Fibroblast of peridontal ligament (primary cell): ENCODE measurements at regions not wholly inside any gene's neighbourhood (a gene's known extent, or its start where the extent isn't known, plus 50 kb on each side); places are given as distances from the start of the nearest gene placed in this dataset.

Experiments
- DNase-seq: peaks from one replicate; pipeline ENCODE4 v3.0.0-alpha.2; 2010; ENCODE audit errors: extremely low read depth

- no peak for DNase-seq
Measured at GRCh38 chr14:65250162-65250495, 147.8 kb upstream of the MAX start.

GRCh38 chr14:65251213-65251612 lies 148.9 kb upstream of the MAX start:
- DNase-seq, result peak; percentile 99

GRCh38 chr14:65252482-65253255 lies 150.4 kb upstream of the MAX start:
- DNase-seq, result no peak

GRCh38 chr14:65255029-65255545 lies 152.8 kb upstream of the MAX start:
- peak; percentile 68 for DNase-seq

- DNase-seq, result no peak
Measured at GRCh38 chr14:65255583-65256461, 153.5 kb upstream of the MAX start.

- no peak for DNase-seq
Measured at GRCh38 chr14:65256714-65257113, 154.4 kb upstream of the MAX start.

- no peak for DNase-seq
Measured at GRCh38 chr14:65257425-65257824, 155.1 kb upstream of the FUT8 start.

GRCh38 chr14:65258391-65258790 lies 154.1 kb upstream of the FUT8 start:
- DNase-seq, result peak; percentile 72

GRCh38 chr14:65259000-65259399 lies 153.5 kb upstream of the FUT8 start:
- DNase-seq, result no peak

- DNase-seq, result peak; percentile 93
Measured at GRCh38 chr14:65260786-65261185, 151.7 kb upstream of the FUT8 start.

DNA sequence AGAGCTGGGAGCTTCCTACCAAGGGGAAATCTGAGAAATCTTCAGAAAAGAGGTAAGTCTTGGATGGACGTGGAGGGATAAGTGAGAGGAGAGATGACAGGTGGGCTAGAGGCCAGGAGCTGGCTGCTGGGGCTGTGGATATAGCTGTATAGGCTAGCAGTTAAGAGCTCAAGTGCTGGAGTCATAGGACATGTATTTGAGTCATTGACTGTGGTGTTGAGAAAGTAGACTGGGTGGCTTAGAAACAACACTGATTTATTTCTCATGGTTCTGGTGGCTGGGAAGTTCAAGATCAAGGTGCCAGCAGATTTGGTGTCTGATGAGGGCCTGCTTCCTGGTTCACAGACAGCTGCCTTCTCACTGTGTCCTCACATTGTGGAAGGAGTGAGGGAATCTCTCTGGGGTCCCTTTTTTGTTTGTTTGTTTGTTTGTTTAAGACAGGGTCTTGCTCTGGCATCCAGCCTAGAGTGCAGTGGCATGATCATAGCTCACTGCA lies 151.1 kb upstream of the FUT8 start:
- DNase-seq, result no peak

DNA sequence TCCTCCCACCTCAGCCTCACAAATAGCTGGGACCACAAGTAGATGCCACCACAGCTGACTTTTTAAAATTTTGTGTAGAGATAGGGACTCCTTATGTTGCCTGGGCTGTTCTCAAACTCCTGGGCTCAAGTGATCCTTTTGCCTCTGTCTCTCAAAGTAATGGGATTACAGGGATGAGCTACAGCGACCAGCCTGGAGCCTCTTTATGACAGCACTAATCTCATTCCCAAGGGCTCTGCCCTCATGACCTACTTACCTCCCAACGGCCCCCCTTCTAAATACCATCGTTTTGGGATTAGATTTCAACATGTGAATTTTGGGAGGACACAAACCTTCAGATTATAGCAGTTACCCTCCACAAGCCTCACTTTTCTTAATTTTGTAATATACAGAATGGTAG lies 150.6 kb upstream of the FUT8 start:
- no peak for DNase-seq

GRCh38 chr14:65263177-65263788 lies 149.2 kb upstream of the FUT8 start:
- peak; percentile 19 for DNase-seq

DNA sequence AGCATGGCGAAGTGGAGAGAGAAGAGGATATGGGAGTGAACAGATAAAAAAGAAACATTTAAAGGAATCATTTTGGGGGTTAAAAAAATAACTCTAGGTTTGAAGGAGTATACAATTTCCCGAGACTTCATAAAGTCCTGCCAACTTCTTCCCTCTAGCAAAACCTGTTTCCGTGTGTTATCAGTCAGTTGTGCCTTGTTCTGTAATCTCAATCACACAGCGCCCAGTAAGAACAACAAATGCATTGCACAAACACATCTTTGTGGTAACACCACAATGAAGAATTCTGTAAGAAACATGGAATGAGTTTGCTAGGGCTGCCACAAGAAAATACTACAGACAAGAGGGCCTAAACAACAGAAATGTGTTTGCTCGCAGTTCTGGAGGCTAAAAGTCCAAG lies 144.7 kb upstream of the FUT8 start:
- peak; percentile 27 for DNase-seq

- DNase-seq, result no peak
Measured at GRCh38 chr14:65268594-65268993, 143.9 kb upstream of the FUT8 start.

DNA sequence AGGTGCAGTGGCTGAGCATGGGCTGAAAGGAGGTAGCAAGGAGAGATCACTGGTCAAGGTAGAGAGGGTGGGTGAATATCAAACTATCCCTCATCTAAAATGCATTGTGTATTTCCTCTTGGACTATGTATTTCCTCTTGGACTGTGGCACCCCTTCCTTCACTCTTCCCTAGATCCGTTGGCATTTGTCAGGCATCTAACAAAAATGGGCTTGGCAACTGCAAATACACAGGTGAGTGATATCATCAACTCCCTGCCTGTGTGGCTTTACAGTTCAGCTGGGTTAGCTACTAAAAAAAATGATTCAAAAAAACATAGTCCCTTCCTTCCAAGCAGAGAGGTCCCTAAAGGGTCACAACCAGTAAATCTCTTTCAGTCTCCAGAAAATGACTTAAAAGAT lies 142.8 kb upstream of the FUT8 start:
- DNase-seq, result no peak

GRCh38 chr14:65277027-65277426 lies 135.5 kb upstream of the FUT8 start:
- peak; percentile 60 for DNase-seq

DNA sequence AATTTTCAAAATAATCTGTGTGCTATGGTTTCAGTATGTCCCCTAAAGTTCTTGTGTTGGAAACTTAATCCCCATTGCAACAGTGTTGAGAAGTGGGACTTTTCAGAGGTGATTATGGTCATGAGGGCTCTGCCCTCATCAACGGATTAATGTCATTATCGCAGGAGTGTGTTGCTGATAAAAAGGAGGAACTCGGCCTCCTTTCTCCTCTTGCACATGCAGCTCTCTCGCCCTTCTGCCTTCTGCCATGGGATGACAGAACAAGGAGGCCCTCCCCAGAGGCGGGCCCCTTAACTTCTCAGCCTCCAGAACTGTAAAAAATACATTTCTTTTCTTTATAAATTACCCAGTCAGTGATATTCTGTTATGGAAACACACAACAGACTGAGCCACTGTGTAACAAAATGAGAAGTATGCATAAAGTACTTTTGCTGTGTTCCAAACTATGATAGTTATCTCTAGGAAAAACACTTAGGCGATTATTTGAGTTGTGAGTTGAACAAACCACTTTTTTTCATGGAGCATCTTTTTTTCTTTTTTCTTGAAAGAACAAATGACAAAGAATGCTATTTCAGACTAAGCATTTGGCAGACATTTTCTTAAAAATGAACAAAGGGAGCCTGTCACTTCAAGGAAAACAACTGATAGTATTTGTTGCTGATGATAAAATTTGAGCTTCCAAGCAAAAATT lies 134.8 kb upstream of the FUT8 start:
- no peak for DNase-seq

DNA sequence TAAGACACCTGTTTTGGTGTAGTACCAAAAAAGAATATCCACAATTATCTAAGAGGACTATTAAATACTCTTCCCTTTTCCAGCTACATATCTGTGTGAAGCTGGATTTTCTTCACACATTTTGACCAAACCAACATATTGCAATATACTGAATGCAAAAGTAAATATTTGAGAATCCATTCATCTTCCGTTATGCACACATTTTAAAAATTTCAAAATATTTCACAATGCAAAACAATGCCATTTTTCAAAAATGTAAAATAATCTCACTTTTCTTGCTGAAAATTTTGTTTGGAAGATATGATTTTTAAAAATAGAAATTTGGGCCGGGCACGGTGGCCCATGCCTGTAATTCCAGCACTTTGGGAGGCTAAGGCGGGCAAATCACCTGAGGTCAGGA lies 133.9 kb upstream of the FUT8 start:
- DNase-seq, result no peak

DNA sequence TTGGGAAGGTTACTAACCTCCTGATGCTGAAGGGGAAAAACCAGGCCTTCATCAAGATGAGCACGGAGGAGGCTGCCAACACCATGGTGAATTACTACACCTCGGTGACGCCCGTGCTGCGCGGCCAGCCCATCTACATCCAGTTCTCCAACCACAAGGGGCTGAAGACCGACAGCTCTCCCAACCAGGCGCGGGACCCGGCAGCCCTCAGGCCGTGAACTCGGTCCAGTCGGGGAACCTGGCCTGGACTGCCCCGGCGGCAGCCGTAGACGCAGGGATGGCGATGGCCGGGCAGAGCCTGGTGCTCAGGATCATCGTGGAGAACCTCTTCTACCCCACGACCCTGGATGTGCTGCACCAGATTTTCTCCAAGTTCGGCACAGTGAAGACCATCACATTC lies 133.0 kb upstream of the FUT8 start:
- DNase-seq, result no peak

- DNase-seq, result no peak
Measured at GRCh38 chr14:65279958-65280357, 132.6 kb upstream of the FUT8 start.

DNA sequence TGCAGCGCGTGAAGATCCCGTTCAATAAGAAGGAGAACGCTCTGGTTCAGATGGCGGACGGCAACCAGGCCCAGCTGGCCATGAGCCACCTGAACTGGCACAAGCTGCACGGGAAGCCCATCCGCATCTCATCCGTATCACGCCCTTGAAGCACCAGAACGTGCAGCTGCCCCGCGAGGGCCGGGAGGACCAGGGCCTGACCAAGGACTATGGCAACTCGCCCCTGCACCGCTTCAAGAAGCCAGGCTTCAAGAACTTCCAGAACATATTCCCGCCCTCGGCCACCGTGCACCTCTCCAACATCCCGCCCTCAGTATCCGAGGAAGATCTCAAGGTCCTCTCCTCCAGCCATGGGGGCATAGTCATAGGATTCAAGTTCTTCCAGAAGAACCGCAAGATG lies 131.9 kb upstream of the FUT8 start:
- DNase-seq, result no peak
